GM19452 (cell line): ENCODE measurements at regions not wholly inside any gene's neighbourhood (a gene's known extent, or its start where the extent isn't known, plus 50 kb on each side); places are given as distances from the start of the nearest gene placed in this dataset.

Experiments used
- ATAC-seq: cut with Tn5 transposase; IDR thresholded peaks from one replicate; pipeline ENCODE4 v1.9.1; 2021; ENCODE audit not compliant: unreplicated experiment

DNA sequence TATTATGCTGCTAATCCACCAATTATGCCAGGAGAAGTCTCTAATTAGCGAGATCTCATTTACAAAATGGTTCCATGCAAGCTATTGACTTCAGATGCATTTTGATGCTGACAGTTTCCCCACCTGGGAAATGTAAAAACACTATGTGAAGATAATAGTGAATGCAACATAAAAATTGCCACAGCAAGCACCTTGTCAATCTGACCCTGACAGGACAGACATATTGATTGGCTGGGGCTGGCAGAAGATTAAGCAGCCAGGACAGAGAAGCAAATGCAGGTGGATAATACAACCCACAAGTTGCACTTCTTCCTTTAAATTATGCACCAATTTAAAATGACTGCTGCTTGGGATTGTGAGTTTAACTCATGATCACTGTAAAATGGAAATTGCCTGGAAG is 642.8 kb upstream of the POT1 start:
- ATAC-seq, result no peak

DNA sequence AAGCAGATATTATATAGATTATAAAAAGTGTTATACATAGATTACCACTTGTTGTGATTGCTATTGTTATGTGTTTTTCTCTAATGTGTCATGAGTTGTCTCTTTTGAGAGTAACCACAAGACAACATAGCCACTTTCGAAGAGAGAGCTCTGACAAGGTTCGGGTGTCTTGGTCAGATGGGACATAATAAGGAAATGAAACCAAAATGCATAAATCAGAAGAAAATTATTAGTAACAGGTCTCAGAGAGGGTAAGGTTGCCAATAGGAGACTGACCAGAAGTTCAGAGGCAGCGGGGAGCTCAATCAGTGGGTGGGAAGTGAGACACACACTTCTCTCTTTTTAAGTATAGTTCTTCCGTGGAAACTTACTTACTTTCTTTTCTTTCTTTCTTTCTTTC is 639.2 kb upstream of the POT1 start:
- ATAC-seq, result peak; percentile 96

DNA sequence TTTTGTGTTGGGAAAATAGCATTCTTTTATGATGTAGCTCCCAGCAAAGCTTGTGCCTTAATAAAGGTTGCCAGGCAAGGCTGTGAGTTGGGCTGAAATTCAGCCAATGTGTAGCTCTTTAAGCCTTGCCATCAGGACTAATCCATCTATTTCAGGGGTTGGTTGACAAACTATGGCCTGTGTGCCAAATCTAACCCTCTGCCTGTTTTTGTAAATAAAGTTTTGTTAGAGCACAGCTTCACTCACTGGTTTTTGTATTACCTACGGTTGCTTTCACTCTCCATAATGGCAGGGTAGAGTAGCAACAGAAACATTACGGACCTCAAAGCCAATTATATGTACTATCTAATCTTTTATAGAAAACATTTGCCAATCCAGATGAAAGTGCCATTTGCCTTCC is 638.1 kb upstream of the POT1 start:
- ATAC-seq, result no peak

DNA sequence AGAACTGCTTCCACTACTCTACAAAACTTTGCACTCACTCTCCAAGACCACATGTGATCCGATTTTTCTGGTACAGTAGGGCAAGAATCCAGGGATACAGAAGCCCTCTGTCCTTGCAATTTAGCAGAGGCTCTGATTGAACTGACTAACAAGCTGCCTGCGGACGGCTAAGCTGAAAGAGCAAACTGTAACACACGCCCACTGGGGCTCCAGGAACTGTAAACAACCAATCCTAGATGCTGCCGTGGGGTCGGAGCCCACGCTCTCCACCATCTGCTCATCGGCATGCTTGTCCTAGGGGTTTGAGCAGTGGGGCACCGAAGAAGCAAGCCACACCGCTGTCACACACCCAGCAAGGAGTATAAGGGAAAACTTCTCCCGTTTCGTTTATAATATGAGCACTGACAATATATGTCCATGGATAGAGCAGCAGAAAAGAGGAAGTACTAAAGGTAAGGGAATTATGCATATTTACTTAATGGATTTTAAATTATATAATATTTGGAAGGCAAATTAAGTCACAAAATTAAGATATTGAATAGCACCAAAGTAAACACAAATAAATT is 634.4 kb upstream of the POT1 start:
- no peak for ATAC-seq

DNA sequence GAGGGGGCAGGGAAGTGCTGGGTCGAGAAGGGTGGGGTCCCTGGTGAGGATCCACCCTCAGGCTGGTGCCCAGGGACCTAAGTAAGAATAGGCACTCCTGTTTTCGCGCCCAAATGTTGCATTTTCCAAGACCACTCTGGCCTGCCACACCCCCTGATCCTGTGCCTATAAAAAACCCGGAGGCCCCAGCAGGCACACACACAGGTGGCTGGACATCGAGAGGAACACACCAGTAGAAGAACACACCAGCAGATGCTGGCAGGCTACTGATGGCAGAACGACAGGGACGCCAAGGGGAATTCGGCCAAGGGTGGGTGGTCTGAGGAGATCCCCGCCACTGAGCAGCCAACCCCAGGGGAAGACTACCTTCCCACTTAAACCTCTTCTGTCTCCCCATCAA is 633.9 kb upstream of the POT1 start:
- no peak for ATAC-seq

DNA sequence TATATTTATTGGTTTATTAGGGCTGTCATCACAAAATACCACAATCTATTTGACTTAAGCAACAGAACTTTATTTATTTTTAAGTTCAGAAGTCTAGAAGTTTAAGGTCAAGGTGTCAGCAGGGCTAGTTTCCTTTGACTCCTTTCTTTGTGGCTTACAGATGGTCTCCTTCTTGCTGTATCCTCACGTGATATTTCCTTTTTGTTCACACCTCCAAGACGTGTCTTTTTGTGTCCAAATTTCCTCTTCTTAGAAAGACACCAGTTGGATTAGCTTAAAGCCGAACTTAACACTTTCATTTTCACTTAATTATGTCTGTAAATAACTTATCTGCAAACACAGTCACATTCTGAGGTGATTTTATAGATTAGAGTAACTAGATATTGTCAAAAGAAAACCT is 631.4 kb upstream of the POT1 start:
- no peak for ATAC-seq

DNA sequence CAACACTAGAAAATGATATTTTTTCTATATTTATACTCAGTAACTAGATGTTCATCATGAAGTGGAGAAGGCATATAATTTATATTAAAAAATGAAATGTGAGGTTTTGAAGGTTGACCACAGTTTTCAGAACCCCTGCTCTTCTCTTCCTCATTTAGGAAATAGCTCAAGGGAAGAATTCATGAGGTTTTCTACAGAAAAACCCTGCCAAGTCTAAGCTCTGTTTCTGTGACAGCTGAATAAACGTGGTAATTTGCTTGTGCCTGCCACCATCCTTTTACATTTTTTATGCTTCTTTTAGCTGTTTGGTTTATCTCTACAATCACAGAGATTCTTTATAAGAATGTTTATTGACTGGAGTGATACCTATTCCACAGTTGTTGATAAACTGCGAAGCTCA is 630.3 kb upstream of the POT1 start:
- ATAC-seq, result no peak

DNA sequence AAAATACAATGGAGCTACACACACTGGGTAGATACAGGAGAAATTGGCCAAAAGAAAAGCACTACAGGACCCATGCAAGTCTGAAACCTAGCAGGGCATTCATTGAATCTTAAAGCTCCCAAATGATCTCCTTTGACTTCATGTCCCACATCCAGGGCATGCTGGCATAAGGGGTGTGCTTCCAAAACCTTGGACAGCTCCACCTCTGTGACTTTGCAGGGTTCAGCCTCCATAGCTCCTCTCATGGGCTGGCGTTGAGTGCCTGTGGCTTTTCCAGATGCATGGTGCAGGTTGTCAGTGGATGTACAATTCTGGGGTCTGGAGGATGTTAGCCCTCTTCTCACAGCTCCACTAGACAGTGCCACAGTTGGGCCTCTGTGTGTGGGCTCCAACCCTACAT is 626.3 kb upstream of the POT1 start:
- no peak for ATAC-seq

DNA sequence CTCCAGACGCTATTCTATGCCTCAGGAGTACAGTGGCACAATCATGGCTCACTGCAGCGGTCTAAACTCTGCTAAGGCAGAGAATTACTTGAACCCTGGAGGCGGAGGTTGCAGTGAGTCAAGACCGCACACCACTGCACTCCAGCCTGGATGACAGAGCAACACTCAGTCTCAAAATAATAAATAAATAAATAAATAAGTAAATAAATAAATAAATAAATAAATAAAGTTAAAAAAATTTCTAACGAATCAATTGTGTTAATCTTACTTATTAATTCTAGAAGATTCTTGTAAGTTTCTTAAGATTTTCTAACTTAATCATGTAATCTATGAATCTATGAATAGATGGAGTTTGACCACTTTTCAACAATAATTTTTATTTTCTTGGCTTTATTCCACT is 621.4 kb upstream of the POT1 start:
- ATAC-seq, result no peak

DNA sequence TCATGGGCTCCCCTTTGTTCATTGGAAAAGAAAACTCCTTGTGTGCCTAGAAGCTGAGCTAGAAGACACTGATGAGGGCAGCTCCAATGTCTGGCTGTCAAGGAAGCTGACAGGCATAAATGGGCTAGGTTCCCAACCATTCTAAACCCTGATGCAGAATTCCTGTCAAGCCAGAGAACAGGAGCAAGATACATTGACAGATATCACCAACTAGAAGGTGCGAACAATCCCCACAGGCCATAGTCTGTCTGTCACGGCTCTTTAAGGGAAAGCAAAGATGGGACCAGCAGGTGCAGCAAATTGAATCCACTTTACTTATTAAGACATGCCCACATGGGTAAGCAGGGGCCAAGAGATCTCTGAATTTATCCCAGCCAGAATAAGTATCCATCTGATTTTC is 617.9 kb upstream of the POT1 start:
- ATAC-seq, result no peak

DNA sequence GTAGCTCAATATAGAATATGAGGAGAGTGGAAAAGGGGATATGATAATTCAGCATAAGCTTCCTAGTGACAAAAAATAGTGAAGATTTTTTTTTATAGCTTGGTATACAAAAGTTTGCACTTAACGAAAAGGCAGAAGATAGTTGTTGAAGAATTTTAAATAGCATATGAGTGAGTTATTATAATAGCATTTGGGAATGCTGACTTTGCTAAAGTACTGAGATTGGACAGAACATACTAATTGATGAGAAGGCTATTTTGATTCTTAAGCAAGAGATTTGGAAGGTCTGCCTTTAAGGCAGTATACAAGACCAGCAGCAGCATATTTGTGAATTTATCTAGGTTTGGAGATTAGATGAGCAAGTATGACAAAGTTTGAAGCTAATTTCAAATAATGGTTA is 600.9 kb upstream of the POT1 start:
- no peak for ATAC-seq

DNA sequence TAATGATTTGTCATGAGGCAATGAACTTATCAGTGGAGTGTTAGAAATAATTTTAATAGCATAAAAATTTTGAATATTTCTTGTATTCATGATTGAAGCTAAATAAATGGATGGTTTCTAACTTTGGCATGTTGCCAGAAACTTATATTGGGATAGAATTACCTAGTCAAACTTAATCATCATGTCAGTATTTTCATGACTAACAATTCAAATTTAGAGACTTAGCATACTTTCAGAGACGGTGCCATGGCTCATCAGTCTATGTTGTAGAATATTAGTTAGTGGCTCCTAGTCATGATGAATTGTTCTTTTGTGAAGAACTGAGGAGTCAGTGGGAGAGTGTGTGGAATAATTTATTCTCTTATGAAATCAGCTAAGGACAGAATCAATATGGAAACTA is 599.6 kb upstream of the POT1 start:
- ATAC-seq, result no peak

DNA sequence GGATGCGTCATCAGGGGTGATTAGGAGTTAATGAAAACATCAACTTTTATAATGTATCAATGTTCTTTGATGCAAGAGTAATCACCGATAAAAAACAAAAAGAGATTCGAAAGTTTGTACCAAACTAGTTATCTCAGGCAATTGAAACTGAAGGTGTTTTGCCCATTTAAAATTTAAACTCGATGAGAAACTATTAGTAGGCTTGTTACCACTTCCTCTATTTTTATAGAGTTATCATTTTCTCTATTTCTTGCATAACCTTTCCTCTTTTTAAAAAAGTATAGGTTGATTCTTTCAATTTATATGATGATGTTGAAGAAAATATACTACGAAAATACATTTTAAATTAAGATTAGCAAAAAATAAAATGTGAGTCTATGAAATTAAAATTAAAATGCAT is 597.3 kb upstream of the POT1 start:
- ATAC-seq, result no peak

DNA sequence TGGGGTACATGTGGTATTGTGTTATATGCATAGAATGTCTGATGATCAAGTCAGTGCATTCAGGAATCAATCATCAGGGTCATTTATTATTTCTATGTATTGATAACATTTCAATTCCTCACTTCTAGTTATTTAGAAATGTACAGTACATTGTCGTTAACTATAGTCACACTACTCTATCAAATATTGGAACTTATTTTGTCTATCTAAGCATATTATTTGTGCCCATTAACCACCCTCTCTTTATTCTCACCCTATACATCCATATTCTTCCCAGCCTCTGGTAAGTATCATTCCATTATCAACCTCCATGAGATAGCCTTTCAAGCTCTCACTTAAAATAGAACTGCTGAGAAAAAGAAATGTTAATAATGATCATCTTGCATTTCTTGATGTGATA is 596.5 kb upstream of the POT1 start:
- no peak for ATAC-seq

DNA sequence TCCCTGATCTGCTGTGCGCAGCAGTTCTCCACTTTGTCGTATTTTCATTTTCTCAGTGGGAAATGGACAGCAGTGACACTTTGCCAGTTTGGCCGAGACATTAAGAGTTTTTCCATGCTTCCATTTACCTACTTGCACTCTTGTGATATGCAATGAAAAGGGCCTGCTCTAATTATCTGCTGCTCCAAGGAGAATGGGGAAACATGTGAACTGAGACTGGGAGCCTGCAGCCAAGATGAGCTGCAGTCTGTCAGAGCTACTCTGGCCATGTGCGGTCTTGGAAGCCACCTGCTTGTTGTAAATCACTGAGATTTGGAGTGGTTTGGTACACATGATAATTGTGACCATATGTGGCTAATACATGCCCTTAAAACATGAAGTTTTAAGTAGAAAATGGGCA is 586.6 kb upstream of the POT1 start:
- ATAC-seq, result no peak

DNA sequence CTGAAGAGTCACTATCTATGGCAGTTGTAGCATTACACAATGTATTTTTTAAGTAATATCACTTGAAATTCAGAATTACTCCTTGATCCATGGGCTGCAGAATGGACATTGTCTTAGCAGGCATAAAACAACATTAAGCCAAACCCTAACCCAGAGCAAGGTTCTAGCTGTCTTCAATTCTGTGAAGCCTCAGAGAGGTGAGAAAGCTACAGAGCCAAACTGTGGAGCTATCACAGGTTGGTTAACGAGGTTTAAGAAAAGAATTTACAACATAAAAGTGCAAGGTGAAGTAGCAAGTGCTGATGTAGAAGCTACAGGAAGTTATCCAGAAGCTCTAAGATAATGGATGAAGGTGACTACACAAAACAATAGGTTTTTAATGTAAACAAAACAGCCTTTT is 582.7 kb upstream of the POT1 start:
- ATAC-seq, result no peak

DNA sequence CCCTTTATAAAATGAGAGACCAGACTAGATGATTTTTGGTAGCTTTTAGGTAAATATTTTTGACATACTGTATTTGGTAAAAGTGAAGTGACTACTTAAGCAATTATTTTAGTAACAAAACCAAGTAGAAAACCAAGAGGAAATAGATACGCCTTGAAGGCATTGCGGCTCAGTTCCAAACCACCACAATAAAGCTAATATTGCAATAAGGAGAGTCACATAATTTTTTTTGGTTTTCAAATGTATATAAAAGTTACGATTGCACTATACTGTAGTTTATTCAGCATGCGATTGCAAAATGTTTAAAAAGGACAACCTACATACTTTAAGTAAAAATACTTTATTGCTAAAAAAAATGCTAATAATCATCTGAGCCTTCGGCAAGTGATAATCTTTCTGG is 581.7 kb upstream of the POT1 start:
- ATAC-seq, result no peak

DNA sequence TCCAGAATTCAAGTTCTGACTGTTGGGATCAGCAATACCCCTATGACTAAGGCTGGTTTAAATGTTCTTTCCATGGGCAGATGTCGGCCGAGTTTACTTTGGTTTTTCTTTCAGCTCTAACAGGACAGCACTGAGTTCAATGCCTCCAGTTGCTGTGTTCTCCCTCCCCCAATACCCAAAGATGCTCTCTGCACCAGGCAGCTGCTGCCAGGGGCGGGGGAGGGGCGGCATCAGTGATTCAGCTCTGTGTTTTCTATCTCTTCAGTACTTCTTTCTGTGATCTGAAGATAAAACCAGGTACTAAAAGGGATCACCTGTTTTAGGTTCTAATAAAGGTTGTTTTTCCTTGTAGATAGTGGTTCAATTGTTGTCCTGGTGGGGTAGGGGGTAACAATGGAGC is 576.7 kb upstream of the POT1 start:
- ATAC-seq, result no peak

DNA sequence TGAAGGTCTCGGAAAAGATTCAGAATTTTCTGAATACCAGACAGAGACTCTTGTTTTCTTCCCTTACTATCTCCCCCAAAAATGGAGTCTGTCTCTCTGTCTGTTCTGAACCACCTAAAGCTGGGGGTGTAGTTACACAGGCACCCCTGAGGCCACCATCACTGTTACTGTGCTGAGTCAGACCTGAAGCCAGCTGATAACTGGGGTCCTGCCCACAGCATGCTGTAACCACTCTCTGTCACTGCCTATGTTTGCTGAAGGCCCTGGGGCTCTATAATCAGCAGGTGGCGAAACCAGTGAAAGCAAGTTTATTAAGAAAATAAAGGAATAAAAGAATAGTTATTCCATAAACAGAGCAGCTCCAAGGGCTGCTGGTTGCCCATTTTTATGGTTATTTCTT is 575.2 kb upstream of the POT1 start:
- no peak for ATAC-seq

DNA sequence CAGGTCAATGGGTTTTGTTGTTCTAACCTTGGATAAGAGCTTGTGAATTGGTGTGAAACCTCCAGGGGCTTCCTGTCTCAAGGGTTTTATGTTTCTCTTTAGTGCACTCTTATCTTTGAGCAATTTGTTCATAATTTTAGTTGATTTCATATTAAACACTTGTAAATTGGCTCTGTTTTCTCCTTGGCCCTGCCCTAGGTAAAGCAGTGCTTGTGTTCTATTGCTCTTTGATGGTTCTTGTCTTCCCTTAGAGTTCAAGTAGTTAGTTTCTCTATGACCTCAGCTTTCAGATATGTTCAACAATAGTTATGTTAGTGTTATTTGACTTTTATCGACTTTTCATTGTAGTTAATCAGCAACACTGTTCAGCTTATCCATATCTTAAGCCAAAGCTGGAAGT is 566.4 kb upstream of the POT1 start:
- ATAC-seq, result no peak

DNA sequence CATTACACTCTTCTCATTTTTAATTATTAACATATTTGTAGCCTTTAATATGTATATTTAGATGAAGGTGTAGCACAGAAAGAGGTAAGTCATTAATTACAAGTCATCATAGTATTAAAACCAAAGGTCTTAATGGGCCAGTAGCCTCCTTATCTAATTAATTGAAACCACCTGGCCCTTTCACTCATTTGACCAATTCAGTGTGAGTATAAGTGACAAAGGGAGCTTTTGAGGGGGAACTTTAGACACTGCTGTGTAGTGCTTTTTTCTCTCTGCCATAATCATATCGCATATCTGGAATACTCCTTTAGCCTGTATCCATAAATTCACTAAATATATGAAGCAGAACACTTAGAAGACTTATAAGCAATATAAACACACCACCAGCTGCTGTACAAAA is 562.9 kb upstream of the POT1 start:
- ATAC-seq, result no peak

DNA sequence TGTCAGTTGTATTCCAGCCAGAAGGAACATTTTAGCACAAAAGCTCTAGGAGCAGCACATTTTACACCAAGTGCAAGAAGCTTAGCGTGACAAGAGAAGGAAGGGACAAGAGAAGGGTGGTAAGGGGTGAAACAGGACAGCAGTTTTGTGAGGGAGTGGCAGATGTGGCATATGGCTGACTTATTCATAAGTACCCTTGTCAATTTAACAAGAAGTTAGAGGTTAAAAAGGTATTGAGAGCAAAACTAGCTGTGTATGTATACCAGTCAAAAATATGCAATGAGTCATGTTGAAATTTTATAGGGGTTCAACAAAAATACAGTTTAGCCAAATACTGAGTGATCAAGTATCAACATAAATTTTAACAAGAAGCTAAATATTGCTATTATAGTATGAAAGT is 561.5 kb upstream of the POT1 start:
- ATAC-seq, result no peak

DNA sequence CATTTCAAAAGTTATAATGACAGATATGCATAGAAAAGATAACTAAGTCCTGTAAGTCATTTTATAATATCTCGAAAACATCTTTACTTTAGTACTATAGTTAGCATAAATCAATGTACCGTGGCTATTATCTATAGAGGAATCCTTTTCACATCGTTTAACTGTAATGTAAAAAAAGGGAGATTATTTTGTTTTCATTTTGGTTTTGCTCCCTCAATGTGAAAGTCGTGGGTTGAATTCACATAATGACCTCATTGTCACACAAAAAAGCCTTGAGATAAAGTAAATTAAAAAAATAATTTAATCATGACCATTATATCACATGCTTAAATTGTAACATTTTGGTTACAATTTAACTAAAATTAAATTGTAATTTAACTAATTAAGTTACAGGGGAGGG is 560.5 kb upstream of the POT1 start:
- no peak for ATAC-seq

DNA sequence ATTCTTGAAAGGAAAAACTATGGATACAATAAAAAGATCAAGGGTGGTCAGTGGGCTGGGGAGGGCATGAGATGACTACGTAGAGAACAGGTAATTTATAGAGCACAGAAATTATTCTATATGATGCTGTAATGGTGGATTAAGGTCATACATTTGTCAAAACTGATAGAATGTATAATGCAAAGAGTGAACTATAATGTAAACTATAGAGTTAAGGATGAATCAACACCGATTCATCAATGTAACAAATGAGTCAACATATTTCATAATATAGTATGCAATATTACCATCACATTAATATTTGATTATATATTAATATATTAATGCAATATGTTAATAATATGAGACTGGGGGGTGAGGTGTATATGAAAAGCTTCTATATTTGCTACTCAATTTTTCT is 555.6 kb upstream of the POT1 start:
- ATAC-seq, result no peak
